ENCODE measurements at regions not wholly inside any gene's neighbourhood (a gene's known extent, or its start where the extent isn't known, plus 50 kb on each side); places are given as distances from the start of the nearest gene placed in this dataset.

GRCh38 chr20:56828402-56828801, 199.3 kb downstream of the TFAP2C start:
- TF ChIP-seq CTCF (IDR thresholded peaks at IDR 0.05), result no peak
- no peak for TF ChIP-seq POLR2A (IDR thresholded peaks at IDR 0.05)

All from vagina (tissue), 2 donors.